ENCODE measurements at regions not wholly inside any gene's neighbourhood (a gene's known extent, or its start where the extent isn't known, plus 50 kb on each side); places are given as distances from the start of the nearest gene placed in this dataset.

- TF ChIP-seq POLR2AphosphoS5 (IDR thresholded peaks at IDR 0.05; ENCODE audit: low read depth, low read length) (no peak), SIN3A (IDR thresholded peaks at IDR 0.05; ENCODE audit: borderline replicate concordance, insufficient read depth, low read length) (no peak), FOXP2 (optimal IDR thresholded peaks at IDR 0.05; ENCODE audit: borderline replicate concordance, extremely low read depth, extremely low read length, insufficient read depth) (no peak), REST (IDR thresholded peaks at IDR 0.05; ENCODE audit: insufficient read depth in 1 of 2, low read depth in 2 of 2, low read length in 2 of 2) (no peak), TAF1 (IDR thresholded peaks at IDR 0.05; ENCODE audit: borderline replicate concordance, insufficient read depth, low read length) (no peak)
Measured at GRCh38 chr10:88117869-88118632, 254.6 kb downstream of the PTEN start.

- TF ChIP-seq REST (IDR thresholded peaks at IDR 0.05; ENCODE audit: insufficient read depth in 1 of 2, low read depth in 2 of 2, low read length in 2 of 2) (no peak), FOXP2 (optimal IDR thresholded peaks at IDR 0.05; ENCODE audit: borderline replicate concordance, extremely low read depth, extremely low read length, insufficient read depth) (no peak), POLR2AphosphoS5 (IDR thresholded peaks at IDR 0.05; ENCODE audit: low read depth, low read length) (no peak)
Measured at GRCh38 chr10:88118729-88119128, 255.3 kb downstream of the PTEN start.

GRCh38 chr10:88119160-88119559 is 255.7 kb downstream of the PTEN start:
- TF ChIP-seq REST (IDR thresholded peaks at IDR 0.05; ENCODE audit: insufficient read depth in 1 of 2, low read depth in 2 of 2, low read length in 2 of 2) (no peak), POLR2AphosphoS5 (IDR thresholded peaks at IDR 0.05; ENCODE audit: low read depth, low read length) (no peak), TAF1 (IDR thresholded peaks at IDR 0.05; ENCODE audit: borderline replicate concordance, insufficient read depth, low read length) (no peak), SIN3A (IDR thresholded peaks at IDR 0.05; ENCODE audit: borderline replicate concordance, insufficient read depth, low read length) (no peak), FOXP2 (optimal IDR thresholded peaks at IDR 0.05; ENCODE audit: borderline replicate concordance, extremely low read depth, extremely low read length, insufficient read depth) (no peak)

GRCh38 chr10:88120075-88120474 is 256.6 kb downstream of the PTEN start:
- TF ChIP-seq TAF1 (IDR thresholded peaks at IDR 0.05; ENCODE audit: borderline replicate concordance, insufficient read depth, low read length), result no peak
- no peak for TF ChIP-seq SIN3A (IDR thresholded peaks at IDR 0.05; ENCODE audit: borderline replicate concordance, insufficient read depth, low read length)
- no peak for TF ChIP-seq REST (IDR thresholded peaks at IDR 0.05; ENCODE audit: insufficient read depth in 1 of 2, low read depth in 2 of 2, low read length in 2 of 2)
- no peak for TF ChIP-seq POLR2AphosphoS5 (IDR thresholded peaks at IDR 0.05; ENCODE audit: low read depth, low read length)
- TF ChIP-seq FOXP2 (optimal IDR thresholded peaks at IDR 0.05; ENCODE audit: borderline replicate concordance, extremely low read depth, extremely low read length, insufficient read depth), result no peak

All from PFSK-1 (cell line).